ENCODE measurements at regions not wholly inside any gene's neighbourhood (a gene's known extent, or its start where the extent isn't known, plus 50 kb on each side); places are given as distances from the start of the nearest gene placed in this dataset.

DNA sequence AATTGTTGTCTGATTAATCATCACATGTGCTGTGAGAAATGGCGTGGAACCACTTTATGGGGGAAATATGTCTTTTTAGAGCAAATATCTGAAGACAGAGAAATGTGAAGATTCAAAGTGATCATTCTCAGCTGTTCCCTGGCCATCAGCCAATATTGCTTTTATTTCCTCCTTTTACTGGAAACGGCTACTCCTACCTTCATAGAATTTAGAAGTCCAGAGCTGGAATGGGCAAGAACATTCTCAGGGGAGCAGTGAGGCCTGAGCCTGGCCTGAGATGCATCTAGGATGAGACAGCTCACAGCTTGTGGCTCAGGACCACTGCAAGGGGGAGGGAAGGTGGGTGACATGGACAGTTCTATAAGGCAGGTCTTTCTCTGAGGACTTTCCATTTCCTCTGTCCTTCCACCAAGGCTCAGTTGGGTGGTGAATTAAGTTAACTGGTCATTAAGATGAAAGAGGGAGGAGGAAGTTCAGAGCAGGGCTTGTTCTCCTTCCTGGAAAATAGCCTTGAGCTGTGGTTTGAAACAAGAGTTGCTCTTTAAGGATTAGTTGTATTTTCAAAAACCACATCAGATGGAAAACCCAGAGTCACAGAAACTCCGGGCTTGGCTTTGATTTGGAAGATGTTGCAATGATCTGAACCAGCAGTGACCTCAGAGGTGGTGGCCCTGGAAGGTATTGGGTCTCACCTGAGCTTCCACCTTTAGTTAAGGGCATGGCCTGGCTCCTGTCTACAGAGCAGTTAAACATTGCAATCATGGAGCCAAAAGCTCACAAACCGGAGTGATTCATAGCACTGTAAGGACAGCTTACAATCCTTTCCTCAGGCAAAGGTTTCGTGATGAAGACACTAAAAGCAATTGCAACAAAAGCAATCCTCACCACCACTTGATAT, 144.3 kb downstream of the VAPA start:
- no peaks in the 10 kb centered on the region for H3K9me3 Mint-ChIP-seq
- no peaks in the 10 kb centered on the region for H3K36me3 Mint-ChIP-seq
- no peak for DNase-seq (ENCODE audit: extremely low spot score, unreplicated experiment)
- H3K27ac Mint-ChIP-seq, result peak overlapping the region; percentile 18
- peaks cover 53% of the 10 kb centered on the region for H3K4me1 Mint-ChIP-seq (ENCODE audit: unreplicated experiment)
- TF ChIP-seq, protein P1, sequence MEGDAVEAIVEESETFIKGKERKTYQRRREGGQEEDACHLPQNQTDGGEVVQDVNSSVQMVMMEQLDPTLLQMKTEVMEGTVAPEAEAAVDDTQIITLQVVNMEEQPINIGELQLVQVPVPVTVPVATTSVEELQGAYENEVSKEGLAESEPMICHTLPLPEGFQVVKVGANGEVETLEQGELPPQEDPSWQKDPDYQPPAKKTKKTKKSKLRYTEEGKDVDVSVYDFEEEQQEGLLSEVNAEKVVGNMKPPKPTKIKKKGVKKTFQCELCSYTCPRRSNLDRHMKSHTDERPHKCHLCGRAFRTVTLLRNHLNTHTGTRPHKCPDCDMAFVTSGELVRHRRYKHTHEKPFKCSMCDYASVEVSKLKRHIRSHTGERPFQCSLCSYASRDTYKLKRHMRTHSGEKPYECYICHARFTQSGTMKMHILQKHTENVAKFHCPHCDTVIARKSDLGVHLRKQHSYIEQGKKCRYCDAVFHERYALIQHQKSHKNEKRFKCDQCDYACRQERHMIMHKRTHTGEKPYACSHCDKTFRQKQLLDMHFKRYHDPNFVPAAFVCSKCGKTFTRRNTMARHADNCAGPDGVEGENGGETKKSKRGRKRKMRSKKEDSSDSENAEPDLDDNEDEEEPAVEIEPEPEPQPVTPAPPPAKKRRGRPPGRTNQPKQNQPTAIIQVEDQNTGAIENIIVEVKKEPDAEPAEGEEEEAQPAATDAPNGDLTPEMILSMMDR (conservative IDR thresholded peaks at IDR 0.05), result no peak
- H3K27me3 Mint-ChIP-seq, result no peaks in the 10 kb centered on the region
- no peak overlapping the region for H3K4me3 Mint-ChIP-seq

- Mint-ChIP-seq H3K27me3 (no peaks in the 10 kb centered on the region), H3K4me3 (no peak overlapping the region), H3K36me3 (no peaks in the 10 kb centered on the region), H3K27ac (no peak overlapping the region), H3K9me3 (no peaks in the 10 kb centered on the region), H3K4me1 (ENCODE audit: unreplicated experiment) (peaks cover 54% of the 10 kb centered on the region)
- TF ChIP-seq, protein P1 (conservative IDR thresholded peaks at IDR 0.05), result no peak
- DNase-seq (ENCODE audit: extremely low spot score, unreplicated experiment), result no peak
Measured at GRCh38 chr18:10059610-10060468, 146.0 kb downstream of the VAPA start.

DNA sequence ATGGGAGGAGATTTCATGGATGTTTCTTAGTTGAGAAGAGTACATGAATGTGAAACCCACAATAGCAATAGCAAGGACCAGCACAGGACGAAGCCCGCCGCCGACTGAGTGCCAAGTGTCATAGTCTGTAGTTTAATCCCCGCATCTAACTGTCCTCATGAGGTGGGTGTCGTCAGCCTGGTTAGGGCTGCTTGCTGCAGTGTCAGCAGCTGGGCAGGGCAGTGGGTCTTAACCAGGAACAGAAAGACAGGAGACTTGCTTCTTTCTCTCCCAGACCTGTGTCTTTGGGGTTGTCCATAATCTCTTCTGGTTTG, 146.6 kb downstream of the VAPA start:
- no peaks in the 10 kb centered on the region for H3K27me3 Mint-ChIP-seq
- H3K36me3 Mint-ChIP-seq, result no peaks in the 10 kb centered on the region
- peaks cover 53% of the 10 kb centered on the region for H3K4me1 Mint-ChIP-seq (ENCODE audit: unreplicated experiment)
- H3K27ac Mint-ChIP-seq, result no peak overlapping the region
- no peak for DNase-seq (ENCODE audit: extremely low spot score, unreplicated experiment)
- H3K4me3 Mint-ChIP-seq, result peak overlapping the region; percentile 36
- no peaks in the 10 kb centered on the region for H3K9me3 Mint-ChIP-seq
- TF ChIP-seq, protein P1 (conservative IDR thresholded peaks at IDR 0.05), result no peak

DNA sequence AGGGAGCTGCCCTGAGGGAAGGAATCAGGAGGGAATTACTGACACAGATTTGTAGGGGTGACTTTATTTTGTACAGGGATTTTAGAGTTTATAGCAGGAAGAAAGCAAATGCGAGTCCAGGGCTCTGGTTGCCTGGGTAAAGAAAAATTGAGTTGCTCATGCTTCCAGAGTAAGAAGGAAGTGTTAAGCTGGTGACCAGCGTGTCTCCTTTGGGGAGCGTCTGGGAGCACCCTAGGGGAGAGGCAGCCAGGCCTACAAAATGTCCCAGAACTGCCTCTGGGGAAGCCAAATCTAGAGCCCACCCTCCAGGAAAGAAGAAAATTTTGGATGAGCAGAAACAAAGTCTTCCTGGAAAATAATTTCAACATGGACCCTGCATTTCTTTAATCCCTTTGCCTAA, 147.0 kb downstream of the VAPA start:
- no peak overlapping the region for H3K27ac Mint-ChIP-seq
- H3K4me3 Mint-ChIP-seq, result peak overlapping the region; percentile 36
- no peak for DNase-seq (ENCODE audit: extremely low spot score, unreplicated experiment)
- TF ChIP-seq, protein P1 (conservative IDR thresholded peaks at IDR 0.05), result no peak
- H3K27me3 Mint-ChIP-seq, result no peaks in the 10 kb centered on the region
- H3K36me3 Mint-ChIP-seq, result no peaks in the 10 kb centered on the region
- H3K9me3 Mint-ChIP-seq, result no peaks in the 10 kb centered on the region
- peaks cover 57% of the 10 kb centered on the region for H3K4me1 Mint-ChIP-seq (ENCODE audit: unreplicated experiment)

DNA sequence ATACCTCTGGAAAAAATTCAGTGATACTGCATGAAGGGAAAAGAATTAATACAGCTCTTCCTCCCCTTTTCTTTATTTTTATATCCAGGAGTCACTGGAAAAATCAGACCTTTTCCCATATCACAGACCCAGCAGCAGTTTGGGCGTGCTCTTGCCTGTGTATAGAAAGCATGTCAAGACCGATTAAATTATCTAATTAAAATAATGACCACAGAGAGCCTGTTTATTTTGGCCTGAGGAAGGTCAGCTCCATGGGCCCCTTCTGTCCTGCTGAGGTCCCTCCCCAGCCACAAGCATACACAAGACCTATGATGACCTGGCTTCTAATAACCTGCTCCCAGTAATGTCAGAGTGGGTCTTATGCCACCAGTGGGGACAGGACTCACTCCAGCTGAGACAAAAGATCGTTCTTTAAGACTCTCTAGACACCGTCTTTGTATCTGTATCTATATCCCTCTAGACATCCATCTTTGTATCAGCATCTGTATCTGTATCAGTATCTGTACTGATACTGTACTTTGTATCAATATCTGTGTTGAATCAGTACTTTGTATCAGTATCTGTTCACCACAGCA, 147.8 kb downstream of the VAPA start:
- H3K4me3 Mint-ChIP-seq, result peak overlapping the region; percentile 53
- no peaks in the 10 kb centered on the region for H3K36me3 Mint-ChIP-seq
- H3K27me3 Mint-ChIP-seq, result no peaks in the 10 kb centered on the region
- no peak for DNase-seq (ENCODE audit: extremely low spot score, unreplicated experiment)
- H3K4me1 Mint-ChIP-seq (ENCODE audit: unreplicated experiment), result peaks cover 57% of the 10 kb centered on the region
- H3K9me3 Mint-ChIP-seq, result no peaks in the 10 kb centered on the region
- peak overlapping the region; percentile 8 for H3K27ac Mint-ChIP-seq
- TF ChIP-seq, protein P1 (conservative IDR thresholded peaks at IDR 0.05), result no peak

Measured in type B pancreatic cell (in vitro differentiated cells).